AG04450 (cell line): ENCODE measurements at regions not wholly inside any gene's neighbourhood (a gene's known extent, or its start where the extent isn't known, plus 50 kb on each side); places are given as distances from the start of the nearest gene placed in this dataset.

ENCODE experiments used
- CTCF ChIA-PET: fragments of 300-600, 350-600 bp; formaldehyde crosslinking; extraction: SDS; loops from one replicate; lab custom pipeline; 2022; ENCODE audit warnings: antibody characterized with exemption, inconsistent platforms; lab: Charles Lee
- POLR2A ChIA-PET: fragments of 350-600 bp; formaldehyde crosslinking; extraction: SDS; loops from one replicate; lab custom pipeline; 2021; ENCODE audit warnings: antibody characterized with exemption, inconsistent platforms; lab: Yijun Ruan, JAX
- DNase-seq: peaks from one replicate; pipeline ENCODE4 v3.0.0-alpha.2; 2011; ENCODE audit warnings: low read depth, low spot score
- H3K27ac ChIP-seq: one replicate; pipeline ENCODE4 v1.5.1; 2012; ENCODE audit warnings: low read depth, low read length, control low read depth
- H3K27me3 ChIP-seq: one replicate; pipeline ENCODE4 v1.6.0; 2012; ENCODE audit warnings: low read length; ENCODE audit not compliant: control insufficient read depth, insufficient read depth
- H3K4me3 ChIP-seq: 2 replicates; pipeline ENCODE4 v1.5.1; 2011; ENCODE audit warnings: mild to moderate bottlenecking, low read depth, low read length, control low read depth
- H3K9me3 ChIP-seq: 2 replicates; pipeline ENCODE4 v1.5.1; 2012; ENCODE audit warnings: low read length; ENCODE audit not compliant: control insufficient read depth, insufficient read depth
- CTCF ChIP-seq: IDR thresholded peaks from 2 replicates; pipeline ENCODE4 v1.5.1; 2011; ENCODE audit warnings: low read depth, low read length, control low read depth, inconsistent platforms

GRCh38 chr5:102596951-102597350, 98.2 kb upstream of the SLCO6A1 start:
- no peak overlapping the region for H3K4me3 ChIP-seq
- DNase-seq, result no peak
- H3K27ac ChIP-seq, result no peak overlapping the region
- POLR2A ChIA-PET, result no interaction called here
- H3K9me3 ChIP-seq, result no peaks in the 10 kb centered on the region
- H3K27me3 ChIP-seq, result no peaks in the 10 kb centered on the region
- no peak for TF ChIP-seq CTCF
- CTCF ChIA-PET, result no interaction called here

- Histone ChIP-seq H3K27me3 (no peaks in the 10 kb centered on the region), H3K9me3 (no peaks in the 10 kb centered on the region), H3K27ac (no peak overlapping the region), H3K4me3 (no peak overlapping the region)
- TF ChIP-seq CTCF, result no peak
- ChIA-PET CTCF (no interaction called here), POLR2A (no interaction called here)
- DNase-seq, result no peak
Observed at GRCh38 chr5:102599289-102599688, 100.5 kb upstream of the SLCO6A1 start.

- TF ChIP-seq CTCF, result no peak
- CTCF ChIA-PET, result interaction anchor here (0.7 kb wide), 1 partner anchor 441 kb away, joined by 3 read pairs; no protein-coding TSS in a partner anchor
- DNase-seq, result no peak
- H3K27me3 ChIP-seq, result no peaks in the 10 kb centered on the region
- H3K4me3 ChIP-seq, result no peak overlapping the region
- no peak overlapping the region for H3K27ac ChIP-seq
- H3K9me3 ChIP-seq, result no peaks in the 10 kb centered on the region
- POLR2A ChIA-PET, result no interaction called here
Observed at GRCh38 chr5:102600964-102601363, 102.2 kb upstream of the SLCO6A1 start.

- H3K27ac ChIP-seq, result no peak overlapping the region
- ChIA-PET CTCF (interaction anchor here (0.6 kb wide), 1 partner anchor 77 kb away, joined by 3 read pairs; no protein-coding TSS in a partner anchor), POLR2A (no interaction called here)
- H3K4me3 ChIP-seq, result no peak overlapping the region
- no peaks in the 10 kb centered on the region for H3K27me3 ChIP-seq
- no peak for TF ChIP-seq CTCF
- DNase-seq, result no peak
- no peaks in the 10 kb centered on the region for H3K9me3 ChIP-seq
Observed at GRCh38 chr5:102603670-102604069, 104.9 kb upstream of the SLCO6A1 start.

GRCh38 chr5:102608414-102608813, 109.6 kb upstream of the SLCO6A1 start:
- TF ChIP-seq CTCF, result no peak
- H3K27me3 ChIP-seq, result no peaks in the 10 kb centered on the region
- POLR2A ChIA-PET, result no interaction called here
- DNase-seq, result no peak
- CTCF ChIA-PET, result no interaction called here
- no peak overlapping the region for H3K27ac ChIP-seq
- no peak overlapping the region for H3K4me3 ChIP-seq
- no peaks in the 10 kb centered on the region for H3K9me3 ChIP-seq
